ENCODE measurements at regions not wholly inside any gene's neighbourhood (a gene's known extent, or its start where the extent isn't known, plus 50 kb on each side); places are given as distances from the start of the nearest gene placed in this dataset.

GRCh38 chr2:76679025-76679396 is 843.2 kb downstream of the LRRTM4 start:
- Histone ChIP-seq H3K9me3 (no peaks in the 10 kb centered on the region), H3K36me3 (no peaks in the 10 kb centered on the region), H3K27ac (no peak overlapping the region), H3K27me3 (replicated peaks; ENCODE audit: insufficient read depth) (no peaks in the 10 kb centered on the region), H3K4me1 (replicated peaks) (no peaks in the 10 kb centered on the region), H3K4me3 (no peak overlapping the region)
- TF ChIP-seq POLR2A (IDR thresholded peaks at IDR 0.05): no peak
- TF ChIP-seq, protein P1, sequence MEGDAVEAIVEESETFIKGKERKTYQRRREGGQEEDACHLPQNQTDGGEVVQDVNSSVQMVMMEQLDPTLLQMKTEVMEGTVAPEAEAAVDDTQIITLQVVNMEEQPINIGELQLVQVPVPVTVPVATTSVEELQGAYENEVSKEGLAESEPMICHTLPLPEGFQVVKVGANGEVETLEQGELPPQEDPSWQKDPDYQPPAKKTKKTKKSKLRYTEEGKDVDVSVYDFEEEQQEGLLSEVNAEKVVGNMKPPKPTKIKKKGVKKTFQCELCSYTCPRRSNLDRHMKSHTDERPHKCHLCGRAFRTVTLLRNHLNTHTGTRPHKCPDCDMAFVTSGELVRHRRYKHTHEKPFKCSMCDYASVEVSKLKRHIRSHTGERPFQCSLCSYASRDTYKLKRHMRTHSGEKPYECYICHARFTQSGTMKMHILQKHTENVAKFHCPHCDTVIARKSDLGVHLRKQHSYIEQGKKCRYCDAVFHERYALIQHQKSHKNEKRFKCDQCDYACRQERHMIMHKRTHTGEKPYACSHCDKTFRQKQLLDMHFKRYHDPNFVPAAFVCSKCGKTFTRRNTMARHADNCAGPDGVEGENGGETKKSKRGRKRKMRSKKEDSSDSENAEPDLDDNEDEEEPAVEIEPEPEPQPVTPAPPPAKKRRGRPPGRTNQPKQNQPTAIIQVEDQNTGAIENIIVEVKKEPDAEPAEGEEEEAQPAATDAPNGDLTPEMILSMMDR (IDR thresholded peaks at IDR 0.05): no peak
- TF ChIP-seq POLR2AphosphoS5 (IDR thresholded peaks at IDR 0.05): no peak
- 28% methylated on average over 1 of the region's 1 CpG for WGBS
- DNase-seq (ENCODE audit: low spot score): no peak
- intact Hi-C loops (cut with DNase I): no loop called here

GRCh38 chr2:76678383-76679024 is 843.7 kb downstream of the LRRTM4 start:
- 21% methylated on average over 3 of the region's 3 CpGs for WGBS
- H3K27ac ChIP-seq: no peak overlapping the region
- TF ChIP-seq, protein P1 (IDR thresholded peaks at IDR 0.05): no peak
- TF ChIP-seq POLR2AphosphoS5 (IDR thresholded peaks at IDR 0.05) (no peak), POLR2A (IDR thresholded peaks at IDR 0.05) (no peak)
- no peak for DNase-seq (ENCODE audit: low spot score)
- no peak overlapping the region for H3K4me3 ChIP-seq
- H3K27me3 ChIP-seq (replicated peaks; ENCODE audit: insufficient read depth): no peaks in the 10 kb centered on the region
- H3K9me3 ChIP-seq: no peaks in the 10 kb centered on the region
- no peaks in the 10 kb centered on the region for H3K4me1 ChIP-seq (replicated peaks)
- intact Hi-C loops (cut with DNase I): no loop called here
- H3K36me3 ChIP-seq: no peaks in the 10 kb centered on the region

DNA sequence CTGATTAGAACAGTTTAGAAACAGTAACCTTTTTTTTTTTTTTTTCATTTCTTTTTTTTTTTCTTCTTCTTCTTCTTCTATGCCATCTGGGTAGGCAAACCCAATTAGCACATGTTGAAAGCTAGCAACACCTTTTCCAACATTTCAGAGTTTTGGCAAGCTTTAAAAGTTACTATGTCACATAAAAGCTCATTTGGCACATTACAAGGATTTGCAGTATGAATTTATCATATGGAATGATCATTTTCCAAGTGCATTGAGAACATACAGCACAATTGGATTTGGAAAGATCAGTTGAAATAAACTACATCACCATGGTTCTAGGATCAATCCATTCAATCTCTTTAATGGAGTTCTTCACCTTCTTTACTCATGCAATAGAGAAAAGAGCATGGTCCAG is 847.0 kb downstream of the LRRTM4 start:
- DNase-seq (ENCODE audit: low spot score): no peak
- TF ChIP-seq POLR2AphosphoS5 (IDR thresholded peaks at IDR 0.05) (no peak), POLR2A (IDR thresholded peaks at IDR 0.05) (no peak)
- TF ChIP-seq, protein P1 (IDR thresholded peaks at IDR 0.05): no peak
- intact Hi-C loops (cut with DNase I): no loop called here

DNA sequence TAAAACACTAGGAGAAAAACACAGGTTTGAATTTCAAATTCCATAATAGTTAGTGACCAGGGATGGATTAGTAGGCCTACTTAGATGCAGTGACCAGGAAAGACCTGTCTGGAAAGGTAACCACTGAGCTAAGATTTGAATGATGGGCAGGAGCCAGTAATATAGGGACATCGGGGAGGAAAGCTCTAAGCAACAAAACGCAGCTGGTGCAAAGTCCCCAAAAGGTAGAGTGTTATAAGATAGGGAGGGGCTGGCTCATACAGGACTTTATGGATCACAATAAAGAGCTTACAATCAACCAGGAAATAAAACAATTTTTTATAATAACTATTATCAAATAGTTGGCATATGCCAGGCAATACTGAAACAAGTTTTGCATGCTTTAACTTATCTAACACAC is 849.4 kb downstream of the LRRTM4 start:
- Histone ChIP-seq H3K36me3 (no peaks in the 10 kb centered on the region), H3K4me1 (replicated peaks) (no peaks in the 10 kb centered on the region), H3K27me3 (replicated peaks; ENCODE audit: insufficient read depth) (no peaks in the 10 kb centered on the region), H3K4me3 (no peak overlapping the region), H3K9me3 (no peaks in the 10 kb centered on the region), H3K27ac (no peak overlapping the region)
- 90% methylated on average over 2 of the region's 2 CpGs for WGBS
- intact Hi-C loops (cut with DNase I): no loop called here
- TF ChIP-seq, protein P1 (IDR thresholded peaks at IDR 0.05): no peak
- DNase-seq (ENCODE audit: low spot score): no peak

More for the DNA sequence above, 847.0 kb downstream of the LRRTM4 start:
- H3K27me3 ChIP-seq (replicated peaks; ENCODE audit: insufficient read depth): no peaks in the 10 kb centered on the region
- no peaks in the 10 kb centered on the region for H3K4me1 ChIP-seq (replicated peaks)
- H3K36me3 ChIP-seq: no peaks in the 10 kb centered on the region
- H3K27ac ChIP-seq: no peak overlapping the region
- no peaks in the 10 kb centered on the region for H3K9me3 ChIP-seq
- no peak overlapping the region for H3K4me3 ChIP-seq

GRCh38 chr2:76669966-76670465 is 852.2 kb downstream of the LRRTM4 start:
- 57% methylated on average over 3 of the region's 3 CpGs for WGBS
- Histone ChIP-seq H3K27ac (no peak overlapping the region), H3K4me1 (replicated peaks) (no peaks in the 10 kb centered on the region), H3K9me3 (no peaks in the 10 kb centered on the region), H3K4me3 (no peak overlapping the region), H3K27me3 (replicated peaks; ENCODE audit: insufficient read depth) (no peaks in the 10 kb centered on the region), H3K36me3 (no peaks in the 10 kb centered on the region)
- DNase-seq (ENCODE audit: low spot score): no peak
- TF ChIP-seq POLR2AphosphoS5 (IDR thresholded peaks at IDR 0.05) (no peak), POLR2A (IDR thresholded peaks at IDR 0.05) (no peak)
- TF ChIP-seq, protein P1 (IDR thresholded peaks at IDR 0.05): no peak
- intact Hi-C loops (cut with DNase I): no loop called here
